ENCODE measurements at regions not wholly inside any gene's neighbourhood (a gene's known extent, or its start where the extent isn't known, plus 50 kb on each side); places are given as distances from the start of the nearest gene placed in this dataset.

- TF ChIP-seq ZBTB11 (CRISPR knock-in tag; IDR thresholded peaks at IDR 0.05) = no peak
Measured at GRCh38 chr9:31030741-31031202, 1353.7 kb upstream of the ACO1 start (continued).

GRCh38 chr9:31032206-31032605 lies 1352.2 kb upstream of the ACO1 start:
- Histone ChIP-seq H3K4me1 (replicated peaks in 1 of 2; ENCODE audit: control insufficient read depth in 2 of 2, insufficient read depth in 2 of 2, low read length in 2 of 2) (no peaks in the 10 kb centered on the region), H2AFZ (ENCODE audit: low read depth, low read length) (no peak overlapping the region), H3K27ac (ENCODE audit: extremely low read depth, low read depth, low read length) (no peak overlapping the region), H3K9me1 (ENCODE audit: control insufficient read depth, insufficient read depth, low read length) (no peaks in the 10 kb centered on the region), H3K79me2 (ENCODE audit: control insufficient read depth, insufficient read depth, low read length) (no peaks in the 10 kb centered on the region), H3K9me3 (replicated peaks; ENCODE audit: control insufficient read depth, insufficient read depth, low read depth, low read length) (no peaks in the 10 kb centered on the region), H3K4me2 (ENCODE audit: insufficient read depth, low read length) (no peak overlapping the region), H3K36me3 (ENCODE audit: control insufficient read depth, insufficient read depth, low read length) (no peaks in the 10 kb centered on the region), H3K27me3 (ENCODE audit: control insufficient read depth in 2 of 2, insufficient read depth in 2 of 2, low read length in 2 of 2) (no peaks in the 10 kb centered on the region), H3K4me3 (no peak overlapping the region), H3K9ac (ENCODE audit: insufficient read depth in 1 of 2, low read depth in 2 of 2, low read length in 2 of 2) (no peak overlapping the region), H4K20me1 (replicated peaks; ENCODE audit: control insufficient read depth, insufficient read depth, low read length) (no peaks in the 10 kb centered on the region)
- in situ Hi-C loops (cut with MboI) (no loop called here), intact Hi-C loops (cut with micrococcal nuclease) (no loop called here)
- FAIRE-seq (no peak), DNase-seq (ENCODE audit: extremely low read depth in 1 of 4, low spot score in 3 of 4) (no peak), ATAC-seq (no peak)
- WGBS (ENCODE audit: insufficient coverage, low coverage, missing lambda C conversion rate) = no CpG with 5 or more reads among the region's 3 CpGs
- no TSS peak for BruUV-seq (replicated peaks)
- TF ChIP-seq C11orf30 (IDR thresholded peaks at IDR 0.05; ENCODE audit: low read depth) (no peak), BHLHE40 (IDR thresholded peaks at IDR 0.05; ENCODE audit: low read length) (no peak), HDAC2 (IDR thresholded peaks at IDR 0.05) (no peak), BCOR (IDR thresholded peaks at IDR 0.05) (no peak), MNT (conservative IDR thresholded peaks at IDR 0.05) (no peak)
- CTCF ChIA-PET (ENCODE audit: low intra/inter-chr PET ratio) = no interaction called here
- POLR2A ChIA-PET = no interaction called here

Data from K562 (cell line).